H4 (cell line): ENCODE measurements at regions not wholly inside any gene's neighbourhood (a gene's known extent, or its start where the extent isn't known, plus 50 kb on each side); places are given as distances from the start of the nearest gene placed in this dataset.
A peak's percentile ranks its signal among the peaks of the same experiment; 100 is the strongest.
"Not testable (repeated sequence)": the region's sequence is repeated elsewhere in the genome, so short reads cannot be mapped to it uniquely, and the experiment has no call there.

ENCODE experiments used
- DNase-seq: peaks from one replicate; pipeline ENCODE4 v3.0.0-alpha.2; 2015; ENCODE audit warnings: low spot score

DNA sequence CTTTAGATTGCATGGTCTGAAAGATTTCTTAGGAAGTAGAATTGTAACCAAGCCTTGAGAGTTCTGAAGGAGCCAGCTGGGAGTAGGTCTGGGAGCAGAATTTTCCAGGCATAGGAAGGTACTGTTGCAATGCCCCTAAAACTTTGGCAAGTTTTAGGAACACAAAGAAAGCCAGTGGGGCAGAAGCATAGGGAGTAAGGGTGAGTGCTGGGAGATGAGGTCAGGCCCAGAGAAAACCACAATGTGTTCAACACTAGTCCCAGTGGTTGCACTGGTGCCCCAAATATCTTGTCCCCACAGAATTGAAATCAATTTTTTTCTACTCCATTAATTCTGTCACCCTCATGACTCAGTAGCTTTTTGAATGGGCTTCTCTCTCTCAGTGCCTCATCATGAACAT is 120.7 kb upstream of the GALNT15 start:
- no peak for DNase-seq

GRCh38 chr3:16055606-16056211 is 118.8 kb upstream of the GALNT15 start:
- DNase-seq: no peak

- DNase-seq: no peak
Observed at GRCh38 chr3:16056217-16056616, 118.3 kb upstream of the GALNT15 start.

DNA sequence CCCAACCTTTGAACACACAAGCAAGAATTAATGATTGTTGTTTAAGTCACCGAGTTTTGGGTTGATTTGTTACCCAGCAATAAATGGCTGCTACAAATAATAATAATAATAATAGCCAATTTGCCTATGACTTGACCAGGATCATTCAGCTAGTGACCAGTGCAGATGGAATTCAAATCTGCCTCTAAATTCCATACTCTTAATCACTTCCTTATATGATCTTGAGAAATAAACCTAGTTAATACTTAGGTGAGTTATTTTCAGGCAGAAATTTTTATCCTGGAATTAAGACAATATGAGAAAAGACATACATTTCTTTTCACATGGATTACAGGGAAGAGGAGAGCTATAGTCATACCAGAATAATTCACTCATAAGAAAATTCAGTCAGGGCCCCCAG is 116.0 kb upstream of the GALNT15 start:
- no peak for DNase-seq

- no peak for DNase-seq
Observed at GRCh38 chr3:16059081-16059537, 115.4 kb upstream of the GALNT15 start.

DNA sequence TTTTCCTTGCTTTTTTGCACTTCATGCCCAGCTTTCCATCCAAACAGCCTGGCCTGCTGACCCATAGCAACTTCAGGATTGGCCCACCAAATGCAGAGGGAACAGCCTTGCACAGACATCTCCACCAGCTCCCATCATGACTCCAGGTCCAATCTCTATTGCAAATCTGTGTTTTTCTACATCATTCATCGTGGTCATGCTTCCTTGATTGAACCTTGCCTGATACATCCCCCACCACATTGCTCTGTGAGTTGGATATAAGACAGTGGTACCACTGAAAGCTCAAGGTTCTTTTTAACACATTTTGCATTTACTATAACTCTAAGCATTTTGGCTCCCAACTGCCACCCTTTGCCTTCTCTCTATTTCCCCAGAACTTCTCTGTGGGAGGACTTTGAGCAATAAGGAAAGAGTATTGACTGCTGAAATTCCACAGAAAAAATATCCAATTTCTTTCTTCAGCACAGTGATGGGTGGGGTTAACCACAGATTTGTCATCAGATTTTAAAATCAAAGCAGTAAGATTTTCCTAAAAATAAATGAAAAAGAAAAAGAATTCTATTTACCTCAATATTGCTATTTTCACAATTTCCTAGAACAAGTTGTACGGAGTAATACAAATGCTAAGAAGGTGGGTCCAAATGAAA is 114.6 kb upstream of the GALNT15 start:
- DNase-seq: no peak

DNA sequence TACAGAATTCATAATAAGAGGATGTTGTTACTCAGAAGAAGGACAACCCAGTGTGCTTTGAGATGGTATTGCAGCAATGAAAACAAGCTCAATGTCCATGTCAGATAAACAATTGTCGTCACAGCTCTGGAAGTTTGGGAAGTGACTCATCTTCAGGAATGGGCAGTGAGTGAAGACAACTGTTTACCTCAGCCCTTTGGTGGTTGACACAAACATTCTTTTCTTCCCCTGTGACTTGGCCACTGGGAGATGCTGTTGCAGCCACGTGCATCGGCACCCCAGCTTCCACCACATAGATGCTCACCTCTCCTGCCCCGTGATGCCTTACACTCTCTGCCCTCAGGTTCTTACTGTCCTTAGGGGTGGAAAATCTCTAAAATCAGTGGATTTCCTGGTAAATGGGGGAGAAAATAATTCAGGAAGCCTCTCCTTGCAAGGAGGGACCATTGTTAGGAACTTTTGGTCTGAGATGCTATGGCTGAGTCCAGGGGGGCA is 114.1 kb upstream of the GALNT15 start:
- DNase-seq: peak; percentile 97

GRCh38 chr3:16060945-16061344 is 113.5 kb upstream of the GALNT15 start:
- DNase-seq: peak; percentile 25

DNA sequence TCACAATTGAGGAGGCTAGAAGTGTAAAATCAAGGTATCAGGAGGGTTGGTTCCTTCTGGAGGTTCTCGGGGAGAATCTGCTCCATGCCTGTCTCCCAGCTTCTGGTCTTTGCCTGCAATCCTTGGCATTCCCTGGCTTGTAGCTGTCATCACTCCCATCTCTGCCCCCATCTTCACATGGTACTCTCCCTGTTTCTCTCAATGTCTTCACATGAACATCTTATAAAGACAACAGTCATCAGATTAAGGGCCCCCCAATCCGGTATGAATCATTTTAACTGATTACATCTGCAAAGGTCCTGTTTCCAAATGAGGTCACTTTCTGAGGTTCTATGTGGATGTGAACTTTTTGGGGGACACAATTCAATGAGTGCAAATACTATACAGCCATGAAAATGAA is 113.0 kb upstream of the GALNT15 start:
- DNase-seq: no peak

GRCh38 chr3:16063603-16064002 is 110.9 kb upstream of the GALNT15 start:
- no peak for DNase-seq

GRCh38 chr3:16064642-16065414 is 109.7 kb upstream of the GALNT15 start:
- DNase-seq: peak; percentile 83

DNA sequence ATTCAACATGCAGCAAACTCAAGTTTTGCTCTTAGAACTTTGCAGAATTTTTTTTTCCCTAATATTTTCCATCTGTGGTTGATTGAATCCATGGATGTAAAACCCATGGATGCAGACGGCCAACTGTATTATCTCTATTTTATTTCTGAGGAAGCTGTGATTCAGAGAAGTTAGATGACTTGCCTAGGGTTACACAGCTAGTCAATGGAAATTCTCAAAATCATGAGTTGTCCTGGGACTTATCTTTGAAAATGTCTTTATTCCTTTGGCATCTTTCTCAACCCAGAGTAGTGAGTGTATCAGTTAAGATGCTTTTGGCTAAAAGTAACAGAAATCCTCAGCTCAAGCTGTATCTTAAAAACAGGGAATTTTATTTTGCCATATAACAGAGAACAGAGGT is 107.9 kb upstream of the GALNT15 start:
- no peak for DNase-seq

GRCh38 chr3:16066975-16067374 is 107.5 kb upstream of the GALNT15 start:
- no peak for DNase-seq

DNA sequence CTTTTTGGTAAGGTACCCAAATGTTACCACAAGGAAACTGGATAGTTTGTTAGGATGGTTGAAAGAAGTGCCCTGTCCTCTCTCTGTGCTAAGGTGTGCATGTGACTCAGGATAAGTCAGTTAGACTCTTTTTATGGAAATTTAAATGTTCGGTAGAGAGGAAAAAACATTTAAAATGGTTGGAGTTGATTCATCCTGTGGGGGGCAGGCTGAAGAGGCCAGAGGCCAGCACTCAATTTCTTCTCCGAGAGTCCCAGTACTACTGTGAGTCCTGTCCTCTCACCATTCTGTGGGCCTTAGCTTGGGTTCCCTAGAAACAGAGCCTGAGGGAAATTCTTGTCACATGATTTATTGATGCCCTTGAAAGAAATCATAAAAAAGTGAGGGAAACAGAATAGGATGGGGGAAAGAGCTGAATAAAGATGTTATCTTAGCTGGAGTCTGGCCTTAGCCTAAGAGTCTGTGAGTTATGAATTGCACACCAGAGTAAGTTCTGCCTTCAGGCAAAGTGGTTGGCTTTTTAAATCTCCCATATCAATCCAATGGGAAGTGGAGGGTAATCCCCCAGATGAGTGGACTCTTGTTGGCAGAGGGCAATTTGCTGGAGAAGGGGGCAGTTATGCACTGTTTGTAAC is 106.5 kb upstream of the GALNT15 start:
- DNase-seq: peak; percentile 41

DNA sequence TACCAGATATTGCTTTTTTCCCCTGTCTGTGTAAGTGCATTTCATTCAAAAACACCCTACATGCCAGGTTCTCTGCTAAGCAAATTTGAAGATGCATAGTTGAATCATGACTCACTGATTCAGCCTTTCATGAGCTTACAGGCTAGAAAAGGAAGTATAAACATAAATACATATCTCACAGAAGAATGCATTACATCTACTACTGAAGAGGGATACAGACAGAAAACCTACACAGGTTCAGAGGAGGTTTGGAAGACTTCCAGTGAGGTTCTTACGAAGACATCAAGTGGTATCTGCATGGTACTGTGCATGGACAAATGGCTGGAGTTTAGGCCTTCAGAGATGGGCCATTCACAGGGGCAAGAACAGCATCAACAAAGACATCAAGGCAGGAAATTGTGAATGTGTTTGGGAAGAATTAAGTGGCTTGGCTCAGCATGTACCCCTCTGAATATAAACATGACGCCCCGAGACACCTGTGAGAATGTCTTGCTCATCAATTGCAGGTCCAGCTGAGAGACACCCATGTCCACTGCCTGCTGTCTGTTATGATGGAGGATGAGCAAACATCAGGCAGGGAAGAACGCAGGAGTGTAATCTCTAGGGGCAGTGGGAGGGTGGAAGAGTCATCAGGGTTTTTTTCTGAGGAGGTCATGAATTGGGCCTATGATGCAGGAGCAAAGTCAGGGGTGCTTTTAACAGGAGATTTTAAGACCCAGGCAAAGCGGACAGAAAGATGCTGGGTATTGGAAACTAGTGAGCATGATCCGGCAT is 105.1 kb upstream of the GALNT15 start:
- DNase-seq: peak; percentile 58

DNA sequence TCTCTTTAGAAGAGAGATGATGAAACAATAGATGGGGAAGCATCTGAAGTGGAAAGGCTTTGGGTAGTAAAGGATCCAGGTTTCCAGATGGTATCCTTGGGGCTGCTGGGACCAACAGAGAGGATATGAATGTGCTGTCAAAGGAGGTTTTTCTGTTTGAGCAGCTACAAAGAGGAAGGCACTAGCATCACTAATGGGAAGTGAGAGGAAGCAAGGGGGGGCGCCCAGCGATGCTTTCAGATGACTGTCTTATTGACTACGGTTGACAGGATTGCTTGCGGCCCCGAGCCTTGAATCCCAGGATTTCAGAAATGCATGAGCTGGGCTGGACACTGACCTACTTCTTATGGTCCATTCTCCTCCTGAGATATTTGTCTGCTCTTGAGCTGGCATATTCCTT is 103.8 kb upstream of the GALNT15 start:
- no peak for DNase-seq

DNA sequence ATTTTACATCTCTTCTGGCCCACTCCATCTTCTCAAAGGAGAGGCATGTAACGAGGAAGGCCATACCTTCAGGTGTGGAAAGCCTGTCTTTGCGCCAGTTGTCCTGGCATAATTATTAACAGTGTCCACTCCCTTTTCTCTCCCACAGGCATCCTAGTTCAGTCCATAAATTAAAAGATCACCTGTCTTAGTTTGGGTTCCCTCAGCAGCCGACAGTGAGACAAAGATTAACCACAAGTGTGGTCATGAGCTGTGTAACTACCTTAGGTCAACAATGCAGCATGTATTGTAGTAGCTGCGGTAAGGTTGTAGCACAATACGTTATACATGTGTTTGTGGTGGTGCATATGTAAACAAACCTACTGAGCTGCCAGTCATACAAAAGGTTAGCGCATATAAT is 103.3 kb upstream of the GALNT15 start:
- DNase-seq: no peak

DNA sequence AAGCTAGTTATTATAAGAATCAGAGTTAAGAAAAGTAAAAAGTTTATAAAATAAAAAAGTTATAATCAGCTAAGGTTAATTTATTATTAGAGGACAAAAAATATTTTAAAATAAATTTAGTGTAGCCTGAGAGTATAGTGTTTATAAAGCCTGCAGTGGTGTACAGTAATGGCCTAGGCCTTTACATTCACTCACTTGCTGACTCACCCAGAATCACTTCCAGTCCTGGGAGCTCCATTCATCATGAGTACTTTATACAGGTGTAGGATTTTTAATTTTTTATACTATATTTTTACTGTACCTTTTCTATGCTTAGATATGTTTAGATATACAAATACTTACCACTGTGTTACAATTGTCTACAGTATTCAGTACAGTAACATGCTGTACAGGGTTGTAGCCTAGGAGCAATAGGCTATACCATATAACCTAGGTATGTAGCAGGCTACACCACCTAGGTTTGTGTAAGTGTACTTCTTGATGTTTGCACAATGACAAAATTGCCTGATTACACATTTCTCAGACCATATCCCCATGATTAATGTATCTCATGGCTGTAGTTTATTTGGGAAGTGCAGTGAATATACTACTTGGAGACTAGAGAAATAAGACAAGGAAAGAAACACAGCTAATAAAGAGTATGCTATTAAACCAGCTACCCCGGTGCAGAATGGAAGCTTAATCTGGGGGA is 101.9 kb upstream of the GALNT15 start:
- no peak for DNase-seq

DNA sequence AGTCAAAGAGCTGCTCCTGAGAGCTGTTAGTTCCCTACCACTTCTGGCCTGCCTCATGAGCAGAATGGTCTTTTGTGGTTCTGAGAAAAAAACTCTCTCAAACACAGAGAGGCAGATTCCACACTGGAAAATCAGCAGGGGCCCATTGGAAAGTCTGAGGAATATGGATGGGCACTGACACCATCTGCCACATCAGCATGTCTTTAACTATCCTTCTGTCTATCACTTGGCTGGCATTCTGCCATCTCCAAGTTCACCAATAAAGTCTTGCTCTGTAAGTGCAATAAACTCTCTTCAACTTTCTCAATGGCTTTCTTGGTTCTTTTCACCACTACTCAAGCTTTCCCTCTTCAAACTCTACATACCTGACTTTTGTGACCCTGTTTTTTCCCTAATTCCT is 101.3 kb upstream of the GALNT15 start:
- no peak for DNase-seq

- DNase-seq: not testable (repeated sequence)
Observed at GRCh38 chr3:16073990-16074671, 100.3 kb upstream of the GALNT15 start.
